K562 (cell line): ENCODE measurements at regions not wholly inside any gene's neighbourhood (a gene's known extent, or its start where the extent isn't known, plus 50 kb on each side); places are given as distances from the start of the nearest gene placed in this dataset.
A peak's percentile ranks its signal among the peaks of the same experiment; 100 is the strongest.

Experiments used
- ATAC-seq: fragments of 200-7000 bp; cut with Tn5 transposase; 3 replicates; pipeline ENCODE4 v1.9.1; 2020; ENCODE audit warnings: moderate library complexity
- BruUV-seq: library from RNA; stranded (reverse); fragments of 400-500 nt; replicated peaks from 2 replicates; lab custom pipeline; 2021; lab: Mats Ljungman, UMichigan
- CTCF ChIA-PET: fragments of 300-600 bp; formaldehyde crosslinking; extraction: SDS; loops from one replicate; lab custom pipeline; 2021; ENCODE audit warnings: low intra/inter-chr PET ratio; lab: Yijun Ruan, JAX
- POLR2A ChIA-PET: fragments of 300-600, 350-650 bp; sonication (Branson Sonifier 250); formaldehyde crosslinking; extraction: SDS; loops from one replicate; lab custom pipeline; 2021; ENCODE audit warnings: antibody characterized with exemption, inconsistent platforms; lab: Yijun Ruan, JAX
- DNase-seq, 4 experiments: peaks; one replicate each; pipeline versions ENCODE4 v3.0.0 to v3.0.0-alpha.2; 2011 to 2018; ENCODE audit warnings: low spot score in 3 of 4, mixed read lengths in 3 of 4; ENCODE audit errors: extremely low read depth in 1 of 4
- FAIRE-seq: peaks from 2 replicates; lab custom pipeline; 2011; peaks lifted over from hg19 to GRCh38; lab: Jason Lieb, UNC
- H2AFZ ChIP-seq: 2 replicates; pipeline ENCODE4 v1.6.0; 2011; ENCODE audit warnings: low read depth, low read length, control low read depth, inconsistent platforms
- H3K27ac ChIP-seq: fragments of 200-600 bp; 3 replicates; pipeline ENCODE4 v1.8.0; 2011; ENCODE audit warnings: low read depth, mild to moderate bottlenecking, control low read depth, inconsistent platforms, low read length, moderate library complexity, mixed read lengths; ENCODE audit errors: extremely low read depth
- H3K27me3 ChIP-seq, 2 experiments: fragments of 300-600 bp in 1 of 2; 2 replicates in 1 of 2; 3 replicates in 1 of 2; pipeline versions ENCODE4 v1.6.0 to v1.8.0; 2011; ENCODE audit warnings: inconsistent platforms in 2 of 2, low read length in 2 of 2, mild to moderate bottlenecking in 1 of 2, mixed read lengths in 1 of 2, moderate library complexity in 1 of 2; ENCODE audit not compliant: control insufficient read depth in 2 of 2, insufficient read depth in 2 of 2
- H3K36me3 ChIP-seq: fragments of 300-600 bp; 3 replicates; pipeline ENCODE4 v1.8.0; 2011; ENCODE audit warnings: mild to moderate bottlenecking, low read length, inconsistent platforms; ENCODE audit not compliant: control insufficient read depth, insufficient read depth
- H3K4me1 ChIP-seq, 2 experiments: fragments of 200-600 bp in 1 of 2; replicated peaks in 1 of 2; 2 replicates in 1 of 2; 3 replicates in 1 of 2; pipeline versions ENCODE4 v1.5.1 to v1.8.0; 2011; ENCODE audit warnings: inconsistent platforms in 2 of 2, low read length in 2 of 2, mild to moderate bottlenecking in 1 of 2, mixed read lengths in 1 of 2, moderate library complexity in 1 of 2; ENCODE audit not compliant: control insufficient read depth in 2 of 2, insufficient read depth in 2 of 2
- H3K4me2 ChIP-seq: 2 replicates; pipeline ENCODE4 v1.6.1; 2011; ENCODE audit warnings: low read length, control low read depth, inconsistent platforms, mixed read lengths; ENCODE audit not compliant: insufficient read depth
- H3K4me3 ChIP-seq: fragments of 200-600 bp; sonication (generic), shearing (Covaris generic); 2 replicates; pipeline ENCODE4 v1.5.1; 2016; ENCODE audit warnings: control low read depth, inconsistent platforms
- H3K79me2 ChIP-seq: fragments of 200-600 bp; 3 replicates; pipeline ENCODE4 v1.8.0; 2011; ENCODE audit warnings: low read length, inconsistent platforms; ENCODE audit not compliant: control insufficient read depth, insufficient read depth
- H3K9ac ChIP-seq, 2 experiments: 2 replicates each; pipeline versions ENCODE4 v1.6.0 to v1.6.1; 2011; ENCODE audit warnings: low read depth in 2 of 2, low read length in 2 of 2, control low read depth in 1 of 2, inconsistent platforms in 1 of 2, mild to moderate bottlenecking in 1 of 2, mixed read lengths in 1 of 2; ENCODE audit not compliant: insufficient read depth in 1 of 2
- H3K9me1 ChIP-seq: one replicate; pipeline ENCODE4 v1.6.0; 2011; ENCODE audit warnings: inconsistent platforms, mild to moderate bottlenecking, low read length, moderate library complexity; ENCODE audit not compliant: control insufficient read depth, insufficient read depth
- H3K9me3 ChIP-seq: replicated peaks from 2 replicates; pipeline ENCODE4 v1.5.1; 2011; ENCODE audit warnings: low read depth, low read length, inconsistent platforms; ENCODE audit not compliant: control insufficient read depth, insufficient read depth
- H4K20me1 ChIP-seq: replicated peaks from 2 replicates; pipeline ENCODE4 v1.6.1; 2011; ENCODE audit warnings: low read length, inconsistent platforms, mixed read lengths; ENCODE audit not compliant: control insufficient read depth, insufficient read depth
- ATF7 ChIP-seq: fragments of 450-650 bp; IDR thresholded peaks from 2 replicates; pipeline ENCODE4 v1.7.1; 2014; ENCODE audit warnings: mild to moderate bottlenecking, moderate library complexity
- CBFA2T2 ChIP-seq: fragments of 450-650 bp; conservative IDR thresholded peaks from 2 replicates; pipeline ENCODE4 v1.6.1; 2017; ENCODE audit warnings: mild to moderate bottlenecking
- CHD1 ChIP-seq: fragments of 200-600 bp; sonication (generic); IDR thresholded peaks from one replicate; pipeline ENCODE4 v1.6.1; 2012; ENCODE audit warnings: mild to moderate bottlenecking, moderate library complexity, low read length, inconsistent platforms
- EHMT2 ChIP-seq: fragments of 450-650 bp; IDR thresholded peaks from 2 replicates; pipeline ENCODE4 v1.6.1; 2018; ENCODE audit warnings: antibody characterized with exemption
- FOXJ3 ChIP-seq: sonication (generic); formaldehyde crosslinking; IDR thresholded peaks from 2 replicates; pipeline ENCODE4 v1.4.0; 2020; ENCODE audit warnings: mild to moderate bottlenecking, missing genetic modification reagents
- HMG20A ChIP-seq: fragments of 450-650 bp; formaldehyde crosslinking; conservative IDR thresholded peaks from 2 replicates; pipeline ENCODE4 v1.4.0; 2020; ENCODE audit warnings: mild to moderate bottlenecking, mixed read lengths
- ID3 ChIP-seq, 2 experiments: fragments of 250-450 bp in 1 of 2; fragments of 450-650 bp in 1 of 2; sonication (Bioruptor Pico) in 1 of 2; IDR thresholded peaks; 2 replicates each; pipeline versions ENCODE4 v1.6.1 to v1.8.0; 2016 to 2021; ENCODE audit warnings: mild to moderate bottlenecking in 2 of 2, moderate library complexity in 2 of 2, missing compliant biosample characterization in 1 of 2, missing genetic modification characterization in 1 of 2
- KDM5B ChIP-seq: fragments of 200-600 bp; sonication (generic); IDR thresholded peaks from 2 replicates; pipeline ENCODE4 v1.6.1; 2012; ENCODE audit warnings: low read depth, mild to moderate bottlenecking, moderate library complexity, low read length, control low read depth, inconsistent platforms; ENCODE audit not compliant: insufficient replicate concordance
- MYC ChIP-seq, 2 experiments: fragments of 250-450 bp in 1 of 2; sonication (Bioruptor Pico) in 1 of 2; IDR thresholded peaks; 2 replicates each; pipeline versions ENCODE4 v1.5.1 to v1.6.1; 2012 to 2021; ENCODE audit warnings: low read depth in 2 of 2, borderline replicate concordance in 1 of 2, improper control_type of control experiment in 1 of 2, low read length in 1 of 2, mild to moderate bottlenecking in 1 of 2, moderate library complexity in 1 of 2
- NEUROD1 ChIP-seq: fragments of 150-350 bp; IDR thresholded peaks from 2 replicates; pipeline ENCODE4 v1.6.1; 2014; ENCODE audit warnings: borderline replicate concordance, low read length, low read depth; ENCODE audit not compliant: partially characterized antibody
- POLR2AphosphoS2 ChIP-seq: IDR thresholded peaks from 2 replicates; pipeline ENCODE4 v1.6.1; 2012; ENCODE audit warnings: low read length, improper control_type of control experiment
- TAL1 ChIP-seq: fragments of 450-650 bp; IDR thresholded peaks from 2 replicates; pipeline ENCODE4 v1.6.1; 2016; ENCODE audit warnings: mild to moderate bottlenecking
- TBP ChIP-seq: optimal IDR thresholded peaks from 2 replicates; pipeline ENCODE3; 2011; ENCODE audit warnings: low read depth, low read length, improper control_type of control experiment
- TCF7L2 ChIP-seq: fragments of 150-350 bp; IDR thresholded peaks from 2 replicates; pipeline ENCODE4 v1.6.1; 2016; ENCODE audit warnings: low read depth, mild to moderate bottlenecking, low read length, moderate library complexity
- TGIF2 ChIP-seq: sonication (generic); formaldehyde crosslinking; IDR thresholded peaks from 2 replicates; pipeline ENCODE4 v1.8.1; 2022; ENCODE audit warnings: mild to moderate bottlenecking, missing genetic modification reagents, moderate library complexity
- ZKSCAN1 ChIP-seq: fragments of 150-350 bp; IDR thresholded peaks from 2 replicates; pipeline ENCODE4 v1.6.1; 2016; ENCODE audit warnings: low read depth, low read length
- ZNF239 ChIP-seq: fragments of 250-450 bp; sonication (Bioruptor Pico); IDR thresholded peaks from 2 replicates; pipeline ENCODE4 v1.4.0; 2020; ENCODE audit warnings: mild to moderate bottlenecking
- ZNF408 ChIP-seq: fragments of 250-450 bp; sonication (Bioruptor Pico); IDR thresholded peaks from 2 replicates; pipeline ENCODE4 v1.4.0; 2020; ENCODE audit warnings: low read depth, mild to moderate bottlenecking, moderate library complexity
- ZNF717 ChIP-seq: fragments of 250-450 bp; sonication (Bioruptor Pico); IDR thresholded peaks from 2 replicates; pipeline ENCODE4 v1.5.0; 2021
- WGBS: fragments of 100-300 bp; shearing (Covaris generic); methylation state at CpG from one replicate; pipeline ENCODE4 v1.1.6; 2016; ENCODE audit warnings: low coverage, mixed read lengths; ENCODE audit not compliant: insufficient coverage; ENCODE audit errors: missing lambda C conversion rate; 5-methylcytosine and 5-hydroxymethylcytosine counted together
- in situ Hi-C: fragments of 300-500 bp; cut with MboI; formaldehyde crosslinking; loops from 4 replicates; pipeline ENCODE4 v1.15.0; 2018; ENCODE audit warnings: inconsistent platforms, mixed read lengths
- intact Hi-C: fragments of 100-400 bp; cut with micrococcal nuclease; formaldehyde crosslinking; loops from 2 replicates; pipeline ENCODE4 v1.14.2; 2022
- TF ChIP-seq, protein P1 (sequence below): fragments of 450-650 bp; formaldehyde crosslinking; IDR thresholded peaks from 2 replicates; pipeline ENCODE4 v1.4.0; 2022; ENCODE audit warnings: mild to moderate bottlenecking, moderate library complexity
- TF ChIP-seq, protein P2 (sequence below), 3 experiments: fragments of 200-800 bp in 1 of 3; sonication (Bioruptor generic) in 1 of 3; sonication (generic) in 1 of 3; formaldehyde crosslinking in 1 of 3; IDR thresholded peaks; 2 replicates each; pipeline versions ENCODE4 v1.6.1 to v1.8.0; 2016 to 2022; ENCODE audit warnings: mild to moderate bottlenecking in 2 of 3, missing compliant biosample characterization in 2 of 3, missing genetic modification characterization in 2 of 3, missing genetic modification reagents in 1 of 3

DNA sequence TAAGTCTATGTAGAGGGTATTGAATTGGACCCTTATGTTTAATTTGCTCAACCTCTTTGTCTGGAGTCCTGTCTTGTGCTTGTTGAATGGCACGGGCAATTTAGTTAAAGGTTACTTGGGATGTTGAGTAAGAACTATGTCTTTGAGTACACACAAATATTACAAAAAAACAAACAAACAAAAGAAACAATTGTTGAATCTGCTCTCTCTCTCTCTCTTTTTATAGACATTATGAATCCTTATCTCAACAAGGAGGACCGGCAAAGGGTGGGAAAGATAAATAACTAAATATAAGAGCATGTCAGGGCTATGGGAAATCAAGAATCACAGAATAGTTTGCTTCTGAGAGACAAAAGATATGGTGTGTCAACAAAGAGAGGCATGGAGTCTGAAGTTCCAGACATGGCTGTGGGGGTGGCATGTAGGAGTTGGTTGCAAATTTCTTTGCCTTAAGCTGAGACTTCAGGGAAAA is 608.6 kb downstream of the UTRN start:
- DNase-seq: no peak
- no peaks in the 10 kb centered on the region for H3K9me3 ChIP-seq
- POLR2A ChIA-PET: no interaction called here
- no peak for TF ChIP-seq ID3 (CRISPR knock-in tag; IDR thresholded peaks at IDR 0.05)
- no peak for TF ChIP-seq ID3 (tag; IDR thresholded peaks at IDR 0.05)
- TF ChIP-seq EHMT2: no peak
- TF ChIP-seq, protein P1, sequence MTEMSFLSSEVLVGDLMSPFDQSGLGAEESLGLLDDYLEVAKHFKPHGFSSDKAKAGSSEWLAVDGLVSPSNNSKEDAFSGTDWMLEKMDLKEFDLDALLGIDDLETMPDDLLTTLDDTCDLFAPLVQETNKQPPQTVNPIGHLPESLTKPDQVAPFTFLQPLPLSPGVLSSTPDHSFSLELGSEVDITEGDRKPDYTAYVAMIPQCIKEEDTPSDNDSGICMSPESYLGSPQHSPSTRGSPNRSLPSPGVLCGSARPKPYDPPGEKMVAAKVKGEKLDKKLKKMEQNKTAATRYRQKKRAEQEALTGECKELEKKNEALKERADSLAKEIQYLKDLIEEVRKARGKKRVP (CRISPR knock-in tag): no peak
- TF ChIP-seq ATF7: no peak
- TF ChIP-seq CHD1: no peak
- no peak for TF ChIP-seq ZKSCAN1
- TF ChIP-seq ZNF239 (CRISPR knock-in tag): no peak
- no peak for TF ChIP-seq TBP
- TF ChIP-seq, protein P2, sequence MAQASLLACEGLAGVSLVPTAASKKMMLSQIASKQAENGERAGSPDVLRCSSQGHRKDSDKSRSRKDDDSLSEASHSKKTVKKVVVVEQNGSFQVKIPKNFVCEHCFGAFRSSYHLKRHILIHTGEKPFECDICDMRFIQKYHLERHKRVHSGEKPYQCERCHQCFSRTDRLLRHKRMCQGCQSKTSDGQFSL (CRISPR knock-in tag; IDR thresholded peaks at IDR 0.05): no peak
- TF ChIP-seq, protein P2 (tag; IDR thresholded peaks at IDR 0.05): no peak
- TF ChIP-seq CBFA2T2: peak; percentile 21; the same call in 1 of the 2 replicates
- TF ChIP-seq ZNF717 (CRISPR knock-in tag): no peak
- no peak for TF ChIP-seq TGIF2 (CRISPR knock-in tag)
- TF ChIP-seq FOXJ3: no peak
- no peak for TF ChIP-seq HMG20A
- TF ChIP-seq KDM5B: no peak
- no peak for TF ChIP-seq TCF7L2
- peak; percentile 47 for TF ChIP-seq TAL1
- TF ChIP-seq NEUROD1: no peak
- no peak for TF ChIP-seq MYC (IDR thresholded peaks at IDR 0.05; ENCODE audit: low read depth, low read length)
- no peak for TF ChIP-seq MYC (CRISPR knock-in tag; IDR thresholded peaks at IDR 0.05; ENCODE audit: borderline replicate concordance, low read depth)
- no peak for TF ChIP-seq ZNF408 (CRISPR knock-in tag)
- no peak for TF ChIP-seq POLR2AphosphoS2

More for the DNA sequence above, 608.6 kb downstream of the UTRN start:
- H3K9ac ChIP-seq: no peak overlapping the region
- in situ Hi-C loops (no loop called here), intact Hi-C loops (no loop called here)
- CTCF ChIA-PET: no interaction called here
- no peaks in the 10 kb centered on the region for H3K4me1 ChIP-seq
- H2AFZ ChIP-seq: no peak overlapping the region
- H3K4me2 ChIP-seq: no peak overlapping the region
- no peak for ATAC-seq
- H3K27ac ChIP-seq: no peak overlapping the region
- H4K20me1 ChIP-seq: no peaks in the 10 kb centered on the region
- no peaks in the 10 kb centered on the region for H3K36me3 ChIP-seq
- BruUV-seq: no TSS peak
- no peaks in the 10 kb centered on the region; a peak in 1 of 5 replicates for H3K27me3 ChIP-seq
- 0% methylated on average over 2 of the region's 2 CpGs for WGBS
- no peak for FAIRE-seq
- no peak overlapping the region for H3K4me3 ChIP-seq
- no peaks in the 10 kb centered on the region for H3K9me1 ChIP-seq
- H3K79me2 ChIP-seq: no peaks in the 10 kb centered on the region
